HL-60 (cell line): ENCODE measurements at regions not wholly inside any gene's neighbourhood (a gene's known extent, or its start where the extent isn't known, plus 50 kb on each side); places are given as distances from the start of the nearest gene placed in this dataset.

ENCODE experiments used
- DNase-seq, 2 experiments: peaks; one replicate each; pipeline ENCODE4 v3.0.0-alpha.2; 2010 to 2020; ENCODE audit warnings: low read depth in 1 of 2, low spot score in 1 of 2
- H3K27ac ChIP-seq: fragments of 250-450 bp; sonication (Bioruptor Pico); replicated peaks from 2 replicates; pipeline ENCODE4 v1.5.1; 2020; ENCODE audit warnings: mild to moderate bottlenecking, moderate library complexity
- H3K27me3 ChIP-seq: fragments of 250-450 bp; sonication (Bioruptor Pico); 2 replicates; pipeline ENCODE4 v1.5.1; 2021; ENCODE audit warnings: mild to moderate bottlenecking, moderate library complexity; ENCODE audit not compliant: insufficient read depth, poor library complexity, severe bottlenecking
- H3K4me3 ChIP-seq: replicated peaks from 2 replicates; pipeline ENCODE4 v1.5.1; 2011; ENCODE audit warnings: mild to moderate bottlenecking, control low read depth, low read length; ENCODE audit not compliant: insufficient read depth
- GABPA ChIP-seq: IDR thresholded peaks from 2 replicates; pipeline ENCODE4 v1.6.1; 2012; ENCODE audit warnings: low read depth
- POLR2AphosphoS5 ChIP-seq: IDR thresholded peaks from 2 replicates; pipeline ENCODE4 v1.6.1; 2012; ENCODE audit warnings: low read depth
- SPI1 ChIP-seq: IDR thresholded peaks from 2 replicates; pipeline ENCODE4 v1.6.1; 2012; ENCODE audit warnings: low read depth, mild to moderate bottlenecking, borderline replicate concordance
- TF ChIP-seq, protein P1 (sequence below): IDR thresholded peaks from one replicate; pipeline ENCODE4 v1.5.1; 2011; ENCODE audit warnings: low read length, control low read depth, inconsistent platforms; ENCODE audit not compliant: insufficient read depth
- TF ChIP-seq, protein P2 (sequence below): IDR thresholded peaks from 2 replicates; pipeline ENCODE4 v1.6.1; 2012; ENCODE audit warnings: low read depth; ENCODE audit not compliant: insufficient replicate concordance

DNA sequence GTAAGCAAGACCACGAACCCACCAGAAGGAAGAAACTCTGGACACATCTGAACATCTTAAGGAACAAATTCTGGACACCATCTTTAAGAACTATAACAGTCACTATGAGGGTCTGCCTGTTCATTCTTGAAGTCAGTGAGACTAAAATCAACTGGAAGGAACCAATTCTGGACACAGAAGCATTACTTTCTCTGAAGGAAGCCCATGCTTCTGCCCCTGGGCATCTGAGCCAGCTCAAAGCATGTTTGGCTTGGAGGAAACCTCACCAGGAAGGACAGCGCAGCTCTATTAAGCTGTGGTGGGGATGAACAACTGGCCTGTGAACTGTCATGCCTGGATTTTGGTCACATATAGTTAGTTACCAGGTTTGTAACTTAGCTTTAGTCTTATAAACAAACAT, 132.4 kb upstream of the GDF10 start:
- H3K4me3 ChIP-seq: 0 out of 2 replicates have a peak overlapping the region, but pooled peaks have one; percentile 4
- no peak for TF ChIP-seq SPI1
- TF ChIP-seq GABPA: no peak
- TF ChIP-seq, protein P1, sequence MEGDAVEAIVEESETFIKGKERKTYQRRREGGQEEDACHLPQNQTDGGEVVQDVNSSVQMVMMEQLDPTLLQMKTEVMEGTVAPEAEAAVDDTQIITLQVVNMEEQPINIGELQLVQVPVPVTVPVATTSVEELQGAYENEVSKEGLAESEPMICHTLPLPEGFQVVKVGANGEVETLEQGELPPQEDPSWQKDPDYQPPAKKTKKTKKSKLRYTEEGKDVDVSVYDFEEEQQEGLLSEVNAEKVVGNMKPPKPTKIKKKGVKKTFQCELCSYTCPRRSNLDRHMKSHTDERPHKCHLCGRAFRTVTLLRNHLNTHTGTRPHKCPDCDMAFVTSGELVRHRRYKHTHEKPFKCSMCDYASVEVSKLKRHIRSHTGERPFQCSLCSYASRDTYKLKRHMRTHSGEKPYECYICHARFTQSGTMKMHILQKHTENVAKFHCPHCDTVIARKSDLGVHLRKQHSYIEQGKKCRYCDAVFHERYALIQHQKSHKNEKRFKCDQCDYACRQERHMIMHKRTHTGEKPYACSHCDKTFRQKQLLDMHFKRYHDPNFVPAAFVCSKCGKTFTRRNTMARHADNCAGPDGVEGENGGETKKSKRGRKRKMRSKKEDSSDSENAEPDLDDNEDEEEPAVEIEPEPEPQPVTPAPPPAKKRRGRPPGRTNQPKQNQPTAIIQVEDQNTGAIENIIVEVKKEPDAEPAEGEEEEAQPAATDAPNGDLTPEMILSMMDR: no peak
- TF ChIP-seq POLR2AphosphoS5: no peak
- TF ChIP-seq, protein P2, sequence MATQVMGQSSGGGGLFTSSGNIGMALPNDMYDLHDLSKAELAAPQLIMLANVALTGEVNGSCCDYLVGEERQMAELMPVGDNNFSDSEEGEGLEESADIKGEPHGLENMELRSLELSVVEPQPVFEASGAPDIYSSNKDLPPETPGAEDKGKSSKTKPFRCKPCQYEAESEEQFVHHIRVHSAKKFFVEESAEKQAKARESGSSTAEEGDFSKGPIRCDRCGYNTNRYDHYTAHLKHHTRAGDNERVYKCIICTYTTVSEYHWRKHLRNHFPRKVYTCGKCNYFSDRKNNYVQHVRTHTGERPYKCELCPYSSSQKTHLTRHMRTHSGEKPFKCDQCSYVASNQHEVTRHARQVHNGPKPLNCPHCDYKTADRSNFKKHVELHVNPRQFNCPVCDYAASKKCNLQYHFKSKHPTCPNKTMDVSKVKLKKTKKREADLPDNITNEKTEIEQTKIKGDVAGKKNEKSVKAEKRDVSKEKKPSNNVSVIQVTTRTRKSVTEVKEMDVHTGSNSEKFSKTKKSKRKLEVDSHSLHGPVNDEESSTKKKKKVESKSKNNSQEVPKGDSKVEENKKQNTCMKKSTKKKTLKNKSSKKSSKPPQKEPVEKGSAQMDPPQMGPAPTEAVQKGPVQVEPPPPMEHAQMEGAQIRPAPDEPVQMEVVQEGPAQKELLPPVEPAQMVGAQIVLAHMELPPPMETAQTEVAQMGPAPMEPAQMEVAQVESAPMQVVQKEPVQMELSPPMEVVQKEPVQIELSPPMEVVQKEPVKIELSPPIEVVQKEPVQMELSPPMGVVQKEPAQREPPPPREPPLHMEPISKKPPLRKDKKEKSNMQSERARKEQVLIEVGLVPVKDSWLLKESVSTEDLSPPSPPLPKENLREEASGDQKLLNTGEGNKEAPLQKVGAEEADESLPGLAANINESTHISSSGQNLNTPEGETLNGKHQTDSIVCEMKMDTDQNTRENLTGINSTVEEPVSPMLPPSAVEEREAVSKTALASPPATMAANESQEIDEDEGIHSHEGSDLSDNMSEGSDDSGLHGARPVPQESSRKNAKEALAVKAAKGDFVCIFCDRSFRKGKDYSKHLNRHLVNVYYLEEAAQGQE: no peak
- H3K27me3 ChIP-seq: no peaks in the 10 kb centered on the region
- no peak for DNase-seq
- H3K27ac ChIP-seq: peak overlapping the region; percentile 37

DNA sequence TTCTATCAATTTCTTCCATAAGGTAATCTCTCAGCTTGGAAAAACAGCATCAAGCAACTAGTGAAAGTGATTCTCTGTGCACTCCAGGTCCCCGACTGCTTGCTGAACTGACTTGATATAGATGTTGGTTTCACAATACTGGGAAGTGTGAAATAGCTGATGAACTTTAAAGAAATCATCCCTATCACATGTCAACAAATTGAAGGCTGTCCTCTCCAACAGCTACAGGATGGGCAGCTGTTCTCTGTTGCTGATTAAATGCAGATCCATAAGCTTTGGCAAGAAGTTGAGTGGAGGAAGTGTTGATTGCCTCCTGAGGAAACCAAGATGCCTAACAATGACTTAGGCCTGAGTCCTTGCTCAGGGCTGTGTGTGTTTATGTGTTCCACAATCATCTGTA, 130.4 kb upstream of the GDF10 start:
- Histone ChIP-seq H3K4me3 (no peak overlapping the region), H3K27me3 (no peaks in the 10 kb centered on the region), H3K27ac (no peak overlapping the region)
- no peak for TF ChIP-seq SPI1
- TF ChIP-seq, protein P2: no peak
- DNase-seq: peak in 1 of 2 experiments; percentile 43

DNA sequence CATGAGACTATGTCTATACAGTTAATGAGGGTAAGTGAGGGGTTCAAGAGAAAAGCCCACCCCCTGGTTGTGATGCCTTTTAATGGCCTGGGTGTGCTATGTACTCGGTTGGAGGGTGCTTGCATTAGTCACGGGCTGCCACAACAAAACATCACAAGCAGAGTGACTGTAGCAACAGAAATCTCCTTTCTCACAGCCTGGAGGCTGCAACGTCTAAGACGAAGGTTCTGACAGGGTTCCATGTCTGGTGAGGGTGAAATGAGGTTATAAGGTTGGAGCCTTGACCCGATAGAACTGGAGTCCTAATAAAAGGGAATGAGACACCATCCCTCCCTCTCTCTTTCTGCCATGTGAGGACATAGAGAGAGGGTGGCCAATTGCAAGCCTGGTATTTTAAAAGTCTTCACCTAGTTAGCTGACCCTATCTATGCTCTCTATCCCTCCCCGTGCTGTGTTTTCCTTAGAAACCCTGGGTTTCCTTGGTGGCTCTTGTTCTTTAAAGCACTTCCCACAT, 126.0 kb upstream of the GDF10 start:
- Histone ChIP-seq H3K27ac (no peak overlapping the region), H3K4me3 (no peak overlapping the region), H3K27me3 (no peaks in the 10 kb centered on the region)
- no peak for DNase-seq
- TF ChIP-seq POLR2AphosphoS5 (no peak), GABPA (no peak), SPI1 (no peak)
- TF ChIP-seq, protein P1: no peak
- TF ChIP-seq, protein P2: no peak
